HG02759 (cell line): ENCODE measurements at regions not wholly inside any gene's neighbourhood (a gene's known extent, or its start where the extent isn't known, plus 50 kb on each side); places are given as distances from the start of the nearest gene placed in this dataset.
"Not testable (repeated sequence)": the region's sequence is repeated elsewhere in the genome, so short reads cannot be mapped to it uniquely, and the experiment has no call there.

Experiments used
- ATAC-seq: cut with Tn5 transposase; IDR thresholded peaks from one replicate; pipeline ENCODE4 v1.9.1; 2021; ENCODE audit warnings: mild to moderate bottlenecking, moderate library complexity; ENCODE audit not compliant: unreplicated experiment

- no peak for ATAC-seq
These were observed 92.0 kb upstream of the KIF26B start for GRCh38 chr1:245062741-245063305.

GRCh38 chr1:245061808-245062207 lies 93.0 kb upstream of the KIF26B start:
- not testable (repeated sequence) for ATAC-seq

- ATAC-seq, result no peak
These were observed 94.0 kb upstream of the KIF26B start for GRCh38 chr1:245060684-245061374.

- ATAC-seq, result no peak
These were observed 94.9 kb upstream of the KIF26B start for GRCh38 chr1:245059806-245060424.

GRCh38 chr1:245058882-245059281 lies 95.9 kb upstream of the KIF26B start:
- no peak for ATAC-seq

GRCh38 chr1:245058436-245058835 lies 96.3 kb upstream of the KIF26B start:
- ATAC-seq, result no peak

GRCh38 chr1:245056913-245057312 lies 97.9 kb upstream of the KIF26B start:
- ATAC-seq, result no peak

GRCh38 chr1:245056296-245056695 lies 98.5 kb upstream of the KIF26B start:
- ATAC-seq, result not testable (repeated sequence)

- ATAC-seq, result no peak
These were observed 99.0 kb upstream of the KIF26B start for GRCh38 chr1:245055752-245056151.

GRCh38 chr1:245054507-245055270 lies 100.1 kb upstream of the KIF26B start:
- ATAC-seq, result no peak

GRCh38 chr1:245054105-245054504 lies 100.7 kb upstream of the KIF26B start:
- no peak for ATAC-seq

- ATAC-seq, result no peak
These were observed 102.5 kb upstream of the KIF26B start for GRCh38 chr1:245052258-245052657.

GRCh38 chr1:245051349-245052221 lies 103.2 kb upstream of the KIF26B start:
- ATAC-seq, result no peak

- no peak for ATAC-seq
These were observed 108.0 kb upstream of the KIF26B start for GRCh38 chr1:245046769-245047168.

- no peak for ATAC-seq
These were observed 108.5 kb upstream of the KIF26B start for GRCh38 chr1:245046315-245046714.

GRCh38 chr1:245045087-245045881 lies 109.5 kb upstream of the KIF26B start:
- ATAC-seq, result no peak

- no peak for ATAC-seq
These were observed 111.2 kb upstream of the KIF26B start for GRCh38 chr1:245043611-245043940.

GRCh38 chr1:245041058-245041698 lies 113.6 kb upstream of the KIF26B start:
- no peak for ATAC-seq

GRCh38 chr1:245039196-245039595 lies 115.6 kb upstream of the KIF26B start:
- ATAC-seq, result no peak

- no peak for ATAC-seq
These were observed 118.7 kb upstream of the KIF26B start for GRCh38 chr1:245036102-245036501.
